HL-60 (cell line): ENCODE measurements at regions not wholly inside any gene's neighbourhood (a gene's known extent, or its start where the extent isn't known, plus 50 kb on each side); places are given as distances from the start of the nearest gene placed in this dataset.
"Not testable (repeated sequence)": the region's sequence is repeated elsewhere in the genome, so short reads cannot be mapped to it uniquely, and the experiment has no call there.

Experiments
- DNase-seq, 2 experiments: peaks; one replicate each; pipeline ENCODE4 v3.0.0-alpha.2; 2010 to 2020; ENCODE audit warnings: low read depth in 1 of 2, low spot score in 1 of 2
- H3K27ac ChIP-seq: fragments of 250-450 bp; sonication (Bioruptor Pico); replicated peaks from 2 replicates; pipeline ENCODE4 v1.5.1; 2020; ENCODE audit warnings: mild to moderate bottlenecking, moderate library complexity
- H3K27me3 ChIP-seq: fragments of 250-450 bp; sonication (Bioruptor Pico); 2 replicates; pipeline ENCODE4 v1.5.1; 2021; ENCODE audit warnings: mild to moderate bottlenecking, moderate library complexity; ENCODE audit not compliant: insufficient read depth, poor library complexity, severe bottlenecking
- H3K4me3 ChIP-seq: replicated peaks from 2 replicates; pipeline ENCODE4 v1.5.1; 2011; ENCODE audit warnings: mild to moderate bottlenecking, control low read depth, low read length; ENCODE audit not compliant: insufficient read depth
- GABPA ChIP-seq: IDR thresholded peaks from 2 replicates; pipeline ENCODE4 v1.6.1; 2012; ENCODE audit warnings: low read depth
- POLR2AphosphoS5 ChIP-seq: IDR thresholded peaks from 2 replicates; pipeline ENCODE4 v1.6.1; 2012; ENCODE audit warnings: low read depth
- SPI1 ChIP-seq: IDR thresholded peaks from 2 replicates; pipeline ENCODE4 v1.6.1; 2012; ENCODE audit warnings: low read depth, mild to moderate bottlenecking, borderline replicate concordance
- TF ChIP-seq, protein P1 (sequence below): IDR thresholded peaks from 2 replicates; pipeline ENCODE4 v1.6.1; 2012; ENCODE audit warnings: low read depth; ENCODE audit not compliant: insufficient replicate concordance
- TF ChIP-seq, protein P2 (sequence below): IDR thresholded peaks from one replicate; pipeline ENCODE4 v1.5.1; 2011; ENCODE audit warnings: low read length, control low read depth, inconsistent platforms; ENCODE audit not compliant: insufficient read depth

- H3K27me3 ChIP-seq: no peaks in the 10 kb centered on the region
- H3K4me3 ChIP-seq: no peak overlapping the region
- no peak for DNase-seq
- no peak for TF ChIP-seq SPI1
- TF ChIP-seq GABPA: no peak
- TF ChIP-seq, protein P1, sequence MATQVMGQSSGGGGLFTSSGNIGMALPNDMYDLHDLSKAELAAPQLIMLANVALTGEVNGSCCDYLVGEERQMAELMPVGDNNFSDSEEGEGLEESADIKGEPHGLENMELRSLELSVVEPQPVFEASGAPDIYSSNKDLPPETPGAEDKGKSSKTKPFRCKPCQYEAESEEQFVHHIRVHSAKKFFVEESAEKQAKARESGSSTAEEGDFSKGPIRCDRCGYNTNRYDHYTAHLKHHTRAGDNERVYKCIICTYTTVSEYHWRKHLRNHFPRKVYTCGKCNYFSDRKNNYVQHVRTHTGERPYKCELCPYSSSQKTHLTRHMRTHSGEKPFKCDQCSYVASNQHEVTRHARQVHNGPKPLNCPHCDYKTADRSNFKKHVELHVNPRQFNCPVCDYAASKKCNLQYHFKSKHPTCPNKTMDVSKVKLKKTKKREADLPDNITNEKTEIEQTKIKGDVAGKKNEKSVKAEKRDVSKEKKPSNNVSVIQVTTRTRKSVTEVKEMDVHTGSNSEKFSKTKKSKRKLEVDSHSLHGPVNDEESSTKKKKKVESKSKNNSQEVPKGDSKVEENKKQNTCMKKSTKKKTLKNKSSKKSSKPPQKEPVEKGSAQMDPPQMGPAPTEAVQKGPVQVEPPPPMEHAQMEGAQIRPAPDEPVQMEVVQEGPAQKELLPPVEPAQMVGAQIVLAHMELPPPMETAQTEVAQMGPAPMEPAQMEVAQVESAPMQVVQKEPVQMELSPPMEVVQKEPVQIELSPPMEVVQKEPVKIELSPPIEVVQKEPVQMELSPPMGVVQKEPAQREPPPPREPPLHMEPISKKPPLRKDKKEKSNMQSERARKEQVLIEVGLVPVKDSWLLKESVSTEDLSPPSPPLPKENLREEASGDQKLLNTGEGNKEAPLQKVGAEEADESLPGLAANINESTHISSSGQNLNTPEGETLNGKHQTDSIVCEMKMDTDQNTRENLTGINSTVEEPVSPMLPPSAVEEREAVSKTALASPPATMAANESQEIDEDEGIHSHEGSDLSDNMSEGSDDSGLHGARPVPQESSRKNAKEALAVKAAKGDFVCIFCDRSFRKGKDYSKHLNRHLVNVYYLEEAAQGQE: no peak
- TF ChIP-seq POLR2AphosphoS5: no peak
- TF ChIP-seq, protein P2, sequence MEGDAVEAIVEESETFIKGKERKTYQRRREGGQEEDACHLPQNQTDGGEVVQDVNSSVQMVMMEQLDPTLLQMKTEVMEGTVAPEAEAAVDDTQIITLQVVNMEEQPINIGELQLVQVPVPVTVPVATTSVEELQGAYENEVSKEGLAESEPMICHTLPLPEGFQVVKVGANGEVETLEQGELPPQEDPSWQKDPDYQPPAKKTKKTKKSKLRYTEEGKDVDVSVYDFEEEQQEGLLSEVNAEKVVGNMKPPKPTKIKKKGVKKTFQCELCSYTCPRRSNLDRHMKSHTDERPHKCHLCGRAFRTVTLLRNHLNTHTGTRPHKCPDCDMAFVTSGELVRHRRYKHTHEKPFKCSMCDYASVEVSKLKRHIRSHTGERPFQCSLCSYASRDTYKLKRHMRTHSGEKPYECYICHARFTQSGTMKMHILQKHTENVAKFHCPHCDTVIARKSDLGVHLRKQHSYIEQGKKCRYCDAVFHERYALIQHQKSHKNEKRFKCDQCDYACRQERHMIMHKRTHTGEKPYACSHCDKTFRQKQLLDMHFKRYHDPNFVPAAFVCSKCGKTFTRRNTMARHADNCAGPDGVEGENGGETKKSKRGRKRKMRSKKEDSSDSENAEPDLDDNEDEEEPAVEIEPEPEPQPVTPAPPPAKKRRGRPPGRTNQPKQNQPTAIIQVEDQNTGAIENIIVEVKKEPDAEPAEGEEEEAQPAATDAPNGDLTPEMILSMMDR: no peak
- no peak overlapping the region for H3K27ac ChIP-seq
Measured at GRCh38 chr1:73674945-73675561, 522.9 kb downstream of the LRRIQ3 start.

DNA sequence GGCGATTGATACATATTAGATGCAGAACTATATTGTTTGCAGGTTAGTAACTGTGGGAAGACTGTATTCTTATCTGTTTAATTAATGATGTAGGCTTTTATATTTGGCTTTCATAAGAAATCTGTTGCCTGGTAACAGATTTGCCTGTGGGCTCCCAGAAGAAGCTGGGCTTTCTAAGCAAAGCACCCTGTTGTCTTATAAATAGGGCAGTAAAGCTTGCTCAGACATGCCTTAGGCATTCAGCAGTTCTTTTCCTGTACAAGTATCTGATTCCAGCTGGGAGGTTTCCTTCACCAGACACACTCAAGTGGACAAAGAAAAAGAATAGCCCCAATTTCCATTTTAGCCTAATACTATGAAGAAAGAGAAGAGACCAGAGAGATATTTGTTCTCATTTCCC, 524.0 kb downstream of the LRRIQ3 start:
- TF ChIP-seq SPI1 (no peak), POLR2AphosphoS5 (no peak)
- TF ChIP-seq, protein P2: no peak
- no peak overlapping the region for H3K27ac ChIP-seq
- no peaks in the 10 kb centered on the region for H3K27me3 ChIP-seq
- H3K4me3 ChIP-seq: no peak overlapping the region
- no peak for DNase-seq

DNA sequence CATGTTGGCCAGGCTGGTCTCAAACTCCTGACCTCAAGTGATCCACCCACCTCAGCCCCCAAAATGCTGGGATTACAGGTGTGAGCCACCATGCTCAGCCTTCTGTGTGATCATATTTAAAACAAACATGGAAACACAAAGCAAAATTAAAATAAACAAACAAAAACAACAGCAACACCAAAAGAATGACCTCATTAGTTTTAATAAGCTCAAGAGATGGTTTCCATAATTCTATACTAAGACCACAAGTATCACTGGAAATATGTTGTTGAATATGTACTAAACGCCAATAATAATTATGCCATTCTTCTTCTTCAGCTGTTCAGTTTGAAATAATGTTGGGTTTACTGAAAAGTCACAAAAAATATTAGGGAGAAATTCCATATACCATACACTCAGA, 526.4 kb downstream of the LRRIQ3 start:
- DNase-seq: no peak
- no peak overlapping the region for H3K27ac ChIP-seq
- H3K4me3 ChIP-seq: no peak overlapping the region
- H3K27me3 ChIP-seq: no peaks in the 10 kb centered on the region
- TF ChIP-seq SPI1: no peak
- TF ChIP-seq, protein P2: no peak
- no peak for TF ChIP-seq POLR2AphosphoS5

- H3K27ac ChIP-seq, H3K4me3 ChIP-seq, DNase-seq, H3K27me3 ChIP-seq: not testable (repeated sequence)
Measured at GRCh38 chr1:73667959-73668358, 530.0 kb downstream of the LRRIQ3 start.

- TF ChIP-seq POLR2AphosphoS5 (no peak), SPI1 (no peak), GABPA (no peak)
- TF ChIP-seq, protein P2: no peak
- TF ChIP-seq, protein P1: no peak
- Histone ChIP-seq H3K4me3 (no peak overlapping the region), H3K27ac (no peak overlapping the region), H3K27me3 (no peaks in the 10 kb centered on the region)
- no peak for DNase-seq
Measured at GRCh38 chr1:73662526-73662925, 535.5 kb downstream of the LRRIQ3 start.
